ENCODE measurements at regions not wholly inside any gene's neighbourhood (a gene's known extent, or its start where the extent isn't known, plus 50 kb on each side); places are given as distances from the start of the nearest gene placed in this dataset.

GRCh38 chr2:5304640-5305039, 387.5 kb upstream of the SOX11 start:
- DNase-seq, result no peak

GRCh38 chr2:5315041-5315440, 377.1 kb upstream of the SOX11 start:
- DNase-seq, result no peak

GRCh38 chr2:5315512-5315911, 376.7 kb upstream of the SOX11 start:
- no peak for DNase-seq

- DNase-seq, result no peak
These were observed 376.1 kb upstream of the SOX11 start for GRCh38 chr2:5316001-5316490.

DNA sequence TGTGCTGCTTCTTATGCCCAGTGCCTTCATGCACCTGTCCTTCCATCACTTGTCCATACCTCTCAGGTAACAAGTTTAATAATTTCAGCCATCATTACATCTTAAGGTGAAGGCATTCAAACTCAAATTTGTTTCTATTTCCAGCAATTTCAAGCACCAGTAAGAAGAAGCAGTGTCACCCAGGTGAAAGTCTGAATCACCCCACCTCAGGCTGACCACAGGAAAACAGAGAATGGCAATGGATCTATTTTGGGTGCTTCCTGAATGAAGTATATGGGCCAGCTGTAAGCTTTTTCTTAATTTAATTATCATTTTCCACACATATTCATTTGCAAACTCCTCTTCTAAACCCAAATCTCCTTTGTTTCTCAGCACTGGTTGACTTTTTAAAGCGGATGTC, 372.7 kb upstream of the SOX11 start:
- no peak for DNase-seq

- DNase-seq, result no peak
These were observed 369.8 kb upstream of the SOX11 start for GRCh38 chr2:5322396-5322795.

GRCh38 chr2:5325523-5325922, 366.7 kb upstream of the SOX11 start:
- DNase-seq, result no peak

DNA sequence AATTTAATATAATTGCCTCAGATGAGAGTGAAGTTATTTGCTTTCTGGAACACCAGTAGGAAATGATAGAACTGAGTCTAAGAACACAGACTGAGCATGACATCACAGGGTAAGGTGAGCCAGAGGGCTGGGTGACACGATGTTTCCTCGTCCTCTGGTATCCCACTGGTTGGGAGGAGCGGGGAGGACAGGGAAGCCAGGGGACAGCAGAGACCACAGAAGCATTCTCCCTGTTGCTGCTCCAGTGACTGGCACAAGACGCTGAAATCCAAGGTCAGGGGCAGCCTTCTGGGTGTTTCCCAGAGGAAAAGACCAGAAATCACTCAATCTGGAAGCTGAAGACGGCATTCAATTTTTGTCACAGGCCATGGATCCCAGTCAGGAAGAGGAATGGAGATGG, 363.4 kb upstream of the SOX11 start:
- no peak for DNase-seq

DNA sequence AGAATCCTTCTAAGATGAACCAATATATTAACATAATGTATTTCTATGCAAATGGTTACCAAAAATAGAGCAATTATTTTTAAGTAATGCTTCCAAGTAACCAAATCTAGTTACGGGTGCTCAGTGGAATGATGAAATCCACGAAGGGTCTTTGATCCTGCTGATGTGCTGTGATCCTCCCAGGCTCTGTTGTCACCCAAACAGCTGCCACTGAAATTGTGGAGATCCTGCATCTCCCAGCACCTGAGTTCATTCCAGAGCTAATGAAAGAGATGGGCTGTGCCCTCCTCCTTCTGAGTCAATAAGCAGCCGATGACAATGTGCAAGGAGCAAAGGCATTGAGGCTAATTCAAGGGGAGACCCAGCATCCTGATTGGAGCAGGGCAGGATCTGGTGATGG, 362.4 kb upstream of the SOX11 start:
- no peak for DNase-seq

DNA sequence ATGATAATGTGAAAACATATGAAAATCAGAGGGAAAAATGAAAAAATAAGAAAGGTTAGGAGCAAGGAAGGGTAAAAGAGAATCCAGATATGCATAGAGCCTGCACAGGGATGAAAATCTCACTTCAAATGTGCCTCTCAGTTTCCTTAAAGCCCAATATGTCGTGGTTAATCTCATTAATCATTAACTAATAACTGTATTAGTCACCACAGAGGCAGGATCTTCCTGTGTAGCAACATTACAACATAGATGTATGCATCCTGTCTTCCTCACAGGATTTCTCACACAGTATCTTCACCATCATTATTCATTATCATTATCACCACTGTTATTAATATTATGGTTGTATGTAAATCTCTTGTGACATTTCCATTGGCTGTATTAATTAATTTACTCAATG, 361.2 kb upstream of the SOX11 start:
- no peak for DNase-seq

DNA sequence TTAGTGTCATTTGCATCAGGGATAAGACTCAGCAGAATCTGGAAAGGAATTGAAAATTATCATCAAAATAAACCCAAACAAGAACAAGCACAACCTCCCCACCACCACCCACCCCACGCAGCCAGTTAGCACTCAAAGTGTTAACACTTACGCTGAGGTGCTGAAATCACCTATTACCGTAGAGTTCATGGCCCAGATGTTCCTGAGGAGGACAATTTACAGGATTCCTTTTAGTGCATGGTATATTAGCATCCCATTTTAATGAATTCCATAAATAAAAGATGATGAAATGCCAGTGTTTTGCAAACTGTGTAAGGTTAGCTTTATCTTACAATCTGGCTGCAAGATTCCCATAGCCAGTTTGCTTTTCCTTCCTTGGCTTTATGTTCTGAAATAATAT, 359.3 kb upstream of the SOX11 start:
- no peak for DNase-seq

GRCh38 chr2:5339473-5339872, 352.7 kb upstream of the SOX11 start:
- no peak for DNase-seq

DNA sequence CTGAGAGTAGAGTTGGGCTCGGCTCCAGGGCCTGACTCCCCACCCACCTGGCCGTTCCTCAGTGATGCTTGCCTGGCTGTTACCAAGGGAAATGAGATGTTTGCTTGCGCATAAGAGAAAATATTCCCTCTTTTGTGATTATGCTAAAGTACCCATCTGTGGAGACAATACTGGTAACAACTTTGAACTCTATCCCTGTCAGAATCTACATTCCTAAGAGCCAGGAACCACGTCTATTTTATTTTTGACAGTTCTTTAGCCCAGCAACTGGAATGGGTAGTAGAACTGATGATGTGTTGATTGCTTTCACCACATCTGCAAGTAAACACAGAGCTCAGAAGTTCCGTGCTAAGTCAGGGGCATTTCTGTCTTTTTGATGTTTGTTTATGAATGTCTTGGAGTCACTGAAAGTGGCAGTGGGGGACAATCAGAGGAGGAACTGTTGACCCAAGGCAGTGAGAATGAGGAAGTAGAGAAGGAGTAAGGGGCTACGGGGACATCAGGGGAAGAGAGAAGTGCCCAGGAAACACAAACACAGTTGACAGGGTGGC, 348.3 kb upstream of the SOX11 start:
- no peak for DNase-seq

- DNase-seq, result no peak
These were observed 339.9 kb upstream of the SOX11 start for GRCh38 chr2:5352286-5352685.

- no peak for DNase-seq
These were observed 338.6 kb upstream of the SOX11 start for GRCh38 chr2:5353565-5353964.

DNA sequence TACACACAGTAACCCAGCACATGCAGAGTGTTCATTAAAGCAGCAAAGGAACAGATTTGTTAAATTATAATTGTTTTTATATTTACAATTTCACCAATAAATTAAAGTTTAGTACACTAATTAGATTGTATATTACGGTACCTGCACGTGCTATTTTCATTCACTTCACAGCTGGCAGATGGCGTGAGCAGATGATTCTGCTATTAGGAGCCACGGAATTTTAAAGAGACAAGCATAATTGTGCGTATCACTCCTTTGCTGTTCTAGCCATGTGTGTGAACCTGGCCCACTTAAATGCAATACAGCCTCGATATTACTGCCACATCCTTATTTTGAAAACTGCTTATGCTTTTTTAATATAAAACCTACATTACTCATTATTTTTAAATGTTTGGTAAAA, 332.8 kb upstream of the SOX11 start:
- DNase-seq, result no peak

- DNase-seq, result no peak
These were observed 332.1 kb upstream of the SOX11 start for GRCh38 chr2:5360081-5360480.

GRCh38 chr2:5364361-5364760, 327.8 kb upstream of the SOX11 start:
- no peak for DNase-seq

GRCh38 chr2:5365871-5366461, 326.2 kb upstream of the SOX11 start:
- peak in 1 of 2 donors; percentile 16 for DNase-seq

DNA sequence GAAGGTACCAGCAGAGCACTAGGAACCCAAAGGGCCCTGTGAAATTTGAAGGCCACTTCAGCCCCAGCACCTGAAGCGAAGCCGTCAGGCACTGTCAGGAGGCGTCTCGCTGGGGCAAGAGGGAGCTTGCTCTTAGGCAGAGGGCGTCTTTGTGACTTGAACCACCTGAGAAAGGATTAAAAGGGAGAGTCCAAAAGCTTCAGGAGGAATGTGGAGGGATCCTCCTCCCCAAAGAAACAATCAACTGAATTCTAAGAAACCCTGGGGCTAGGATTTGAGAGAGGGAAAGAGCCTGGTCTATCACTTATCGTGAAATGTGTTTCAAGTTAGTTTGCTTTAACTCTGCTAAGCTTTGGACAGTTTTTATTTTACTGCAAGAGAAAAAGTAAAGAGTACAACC, 324.9 kb upstream of the SOX11 start:
- no peak for DNase-seq

- DNase-seq, result no peak
These were observed 323.9 kb upstream of the SOX11 start for GRCh38 chr2:5368263-5368662.

- DNase-seq, result no peak
These were observed 322.7 kb upstream of the SOX11 start for GRCh38 chr2:5369510-5369909.

GRCh38 chr2:5370158-5370557, 322.0 kb upstream of the SOX11 start:
- DNase-seq, result no peak

DNA sequence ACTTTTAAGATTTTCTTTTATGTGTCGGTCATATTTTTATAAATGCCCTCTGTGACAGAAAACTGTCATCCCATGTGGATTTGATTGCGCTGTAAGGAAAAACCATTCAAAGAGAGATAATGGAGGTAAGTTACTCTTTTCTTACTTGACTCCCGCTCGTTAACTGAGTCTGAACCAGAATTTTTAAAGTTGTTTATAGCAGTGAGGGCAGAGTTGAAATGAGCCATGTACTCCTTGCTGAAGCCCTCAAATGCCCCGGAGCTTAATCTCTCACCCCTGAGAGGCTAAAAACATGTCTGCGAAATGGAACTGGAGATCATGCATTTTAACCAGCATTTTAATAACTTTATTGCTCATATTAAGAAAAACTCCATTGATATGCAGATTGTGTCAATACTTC, 320.0 kb upstream of the SOX11 start:
- no peak for DNase-seq

GRCh38 chr2:5373200-5373599, 319.0 kb upstream of the SOX11 start:
- DNase-seq, result no peak

All from hippocampal formation (tissue), 2 donors.